ENCODE measurements at regions not wholly inside any gene's neighbourhood (a gene's known extent, or its start where the extent isn't known, plus 50 kb on each side); places are given as distances from the start of the nearest gene placed in this dataset.
A peak's percentile ranks its signal among the peaks of the same experiment; 100 is the strongest.
"Not testable (repeated sequence)": the region's sequence is repeated elsewhere in the genome, so short reads cannot be mapped to it uniquely, and the experiment has no call there.

GRCh38 chr1:121443001-121443540 is 258.3 kb downstream of the SRGAP2C start:
- DNase-seq (ENCODE audit: low spot score) = no peak

GRCh38 chr1:121444096-121444495 is 259.3 kb downstream of the SRGAP2C start:
- DNase-seq (ENCODE audit: low spot score) = no peak

- DNase-seq (ENCODE audit: low spot score) = no peak
Measured at GRCh38 chr1:121445679-121446078, 260.9 kb downstream of the SRGAP2C start.

DNA sequence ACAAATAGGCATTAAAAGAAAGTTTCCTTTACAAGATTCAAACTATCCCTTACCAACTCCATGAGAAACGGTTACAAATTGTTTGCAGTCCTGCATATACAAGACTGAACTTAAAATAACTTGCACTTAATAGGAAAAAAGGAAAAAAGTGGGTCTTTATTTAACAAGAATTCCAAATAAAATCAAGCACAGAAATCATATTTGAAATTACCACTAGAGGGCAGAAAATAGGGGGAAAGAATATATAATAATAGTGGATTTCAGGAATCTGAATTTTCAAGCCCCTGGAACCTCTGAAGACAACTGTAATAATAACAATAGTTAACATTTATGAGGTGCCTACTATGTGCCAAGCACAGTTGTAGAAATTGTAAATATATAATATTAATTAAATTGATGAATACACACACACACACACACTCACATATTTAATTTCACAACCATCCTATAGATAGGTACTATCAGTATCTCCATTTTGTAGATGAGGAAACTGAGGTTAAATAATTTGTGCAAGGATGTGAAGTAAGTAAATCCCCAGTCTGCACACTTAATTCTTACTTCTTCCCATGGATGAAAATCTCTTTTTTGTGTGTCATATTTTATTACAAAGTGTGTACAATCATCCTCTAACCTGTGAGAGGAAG is 262.6 kb downstream of the SRGAP2C start:
- DNase-seq (ENCODE audit: low spot score) = not testable (repeated sequence)

DNA sequence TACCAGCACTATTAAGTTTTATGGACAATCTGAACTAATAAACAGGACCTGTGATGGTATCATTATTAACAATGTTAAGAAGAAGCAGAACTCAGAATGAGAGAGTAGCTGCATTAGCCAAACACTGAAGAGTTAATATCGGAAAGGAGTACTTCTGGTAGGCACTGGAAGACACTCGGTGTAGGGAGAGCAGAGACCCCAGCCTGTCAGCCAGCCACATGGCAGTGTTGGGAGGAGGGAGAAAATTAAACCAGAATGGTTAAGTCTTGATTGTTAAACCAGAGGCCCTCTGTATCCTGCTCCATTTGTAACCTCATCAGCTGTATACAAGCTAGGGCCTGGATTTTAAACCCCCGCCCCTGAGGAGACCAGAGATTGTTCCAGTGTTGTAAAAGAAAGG is 263.3 kb downstream of the SRGAP2C start:
- DNase-seq (ENCODE audit: low spot score) = not testable (repeated sequence)

- DNase-seq (ENCODE audit: low spot score) = no peak
Measured at GRCh38 chr1:121448851-121449250, 264.1 kb downstream of the SRGAP2C start.

- no peak for DNase-seq (ENCODE audit: low spot score)
Measured at GRCh38 chr1:121452484-121452883, 267.7 kb downstream of the SRGAP2C start.

- no peak for DNase-seq (ENCODE audit: low spot score)
Measured at GRCh38 chr1:121458291-121459048, 273.7 kb downstream of the SRGAP2C start.

DNA sequence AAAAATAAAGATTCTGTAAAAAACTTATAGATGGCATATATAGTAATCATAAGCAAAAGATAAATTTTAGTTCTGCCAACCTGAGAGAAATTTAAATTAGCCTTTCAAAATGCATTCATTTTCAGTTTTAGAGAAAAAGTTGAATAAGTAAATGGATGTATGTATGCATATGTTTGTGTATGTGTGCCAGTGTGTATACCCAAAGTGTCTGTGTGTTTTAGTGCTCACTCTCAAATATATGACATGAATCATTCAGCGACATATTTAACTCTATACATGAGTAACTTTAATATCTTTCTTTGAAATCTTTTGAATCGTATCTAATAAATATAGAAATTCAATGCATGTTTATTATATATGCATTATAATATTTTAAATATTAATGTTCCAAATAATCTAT is 274.5 kb downstream of the SRGAP2C start:
- no peak for DNase-seq (ENCODE audit: low spot score)

DNA sequence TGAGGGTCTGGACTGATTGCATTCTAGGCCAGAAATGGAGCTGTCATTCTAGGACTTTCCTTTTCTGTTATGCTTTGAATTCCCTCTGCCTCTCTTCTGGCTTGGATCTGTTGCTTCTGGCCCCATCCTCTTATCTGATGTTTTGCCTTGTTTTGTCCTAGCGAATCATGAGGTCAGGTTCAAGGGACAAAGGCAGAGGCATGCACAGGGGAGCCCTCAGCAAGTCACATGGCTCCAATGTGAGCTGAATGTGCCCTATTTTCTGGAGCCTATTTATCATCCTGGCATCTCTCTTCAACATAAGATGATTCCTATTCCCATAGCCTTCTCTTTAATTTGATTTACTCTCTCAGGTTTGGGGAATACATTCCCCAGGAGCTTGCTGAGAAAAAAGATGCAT is 284.6 kb downstream of the SRGAP2C start:
- DNase-seq (ENCODE audit: low spot score) = not testable (repeated sequence)

- not testable (repeated sequence) for DNase-seq (ENCODE audit: low spot score)
Measured at GRCh38 chr1:121470401-121470800, 285.6 kb downstream of the SRGAP2C start.

GRCh38 chr1:121471523-121471922 is 286.7 kb downstream of the SRGAP2C start:
- DNase-seq (ENCODE audit: low spot score) = no peak

DNA sequence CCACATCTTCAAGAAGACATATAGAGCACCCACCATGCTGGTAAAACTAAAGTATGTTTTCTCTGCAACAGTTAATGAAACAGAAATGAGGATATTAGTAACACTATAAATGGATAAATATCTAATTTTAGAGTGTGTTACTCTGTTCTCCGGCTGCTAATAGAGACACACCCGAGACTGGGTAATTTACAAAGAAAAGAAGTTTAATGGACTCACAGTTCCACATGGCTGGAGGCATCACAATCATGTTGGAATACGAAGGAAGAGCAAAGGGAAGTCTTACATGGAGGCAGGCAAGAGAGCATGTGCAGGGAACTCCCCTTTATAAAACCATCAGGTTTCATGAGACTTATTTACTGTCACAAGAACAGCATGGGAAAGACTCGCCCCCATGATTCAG is 287.2 kb downstream of the SRGAP2C start:
- no peak for DNase-seq (ENCODE audit: low spot score)

GRCh38 chr1:121483234-121483633 is 298.5 kb downstream of the SRGAP2C start:
- no peak for DNase-seq (ENCODE audit: low spot score)

- peak; percentile 70 for DNase-seq (ENCODE audit: low spot score)
Measured at GRCh38 chr1:121483961-121484424, 299.2 kb downstream of the SRGAP2C start.

DNA sequence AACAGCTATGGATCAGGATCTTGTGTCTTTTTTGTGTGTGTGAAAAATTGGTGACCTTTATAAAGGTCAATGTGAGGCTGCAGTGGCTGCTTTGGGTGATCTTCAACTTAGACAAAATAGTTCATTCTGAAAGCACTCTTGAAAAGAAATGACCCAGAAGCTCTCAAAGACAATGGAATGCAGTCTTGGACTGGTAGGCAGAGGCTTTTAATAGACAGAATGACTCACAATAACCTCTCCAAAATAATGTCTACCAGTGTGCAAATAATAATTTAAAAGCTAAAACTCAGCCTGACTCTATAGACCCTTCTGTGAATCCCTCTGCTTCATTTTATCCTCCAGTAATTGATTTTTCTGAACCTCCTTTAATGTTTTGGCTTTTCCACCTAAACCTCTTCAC is 310.0 kb downstream of the SRGAP2C start:
- not testable (repeated sequence) for DNase-seq (ENCODE audit: low spot score)

GRCh38 chr1:121511455-121511854 is 326.7 kb downstream of the SRGAP2C start:
- not testable (repeated sequence) for DNase-seq (ENCODE audit: low spot score)

DNA sequence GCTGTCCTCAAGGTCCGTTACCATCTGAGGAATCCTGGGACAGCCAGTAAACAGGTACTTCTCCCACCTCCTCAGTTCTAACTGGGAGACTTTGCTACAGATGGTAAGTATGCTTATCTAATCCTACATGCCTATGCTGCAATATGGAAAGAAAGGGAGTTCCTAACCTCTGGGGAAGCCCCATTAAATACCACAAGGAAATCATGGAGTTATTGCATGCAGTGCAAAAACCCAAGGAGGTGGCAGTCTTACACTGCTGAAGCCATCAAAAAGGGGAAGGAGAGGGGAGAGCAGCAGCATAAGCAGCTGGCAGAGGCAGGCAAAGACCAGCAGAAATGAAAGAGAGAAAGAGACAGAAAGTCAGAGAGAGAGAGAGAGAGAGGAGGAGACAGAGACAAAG is 327.1 kb downstream of the SRGAP2C start:
- DNase-seq (ENCODE audit: low spot score) = not testable (repeated sequence)

- DNase-seq (ENCODE audit: low spot score) = no peak
Measured at GRCh38 chr1:121515235-121515634, 330.5 kb downstream of the SRGAP2C start.

- DNase-seq (ENCODE audit: low spot score) = no peak
Measured at GRCh38 chr1:121516234-121516967, 331.6 kb downstream of the SRGAP2C start.

DNA sequence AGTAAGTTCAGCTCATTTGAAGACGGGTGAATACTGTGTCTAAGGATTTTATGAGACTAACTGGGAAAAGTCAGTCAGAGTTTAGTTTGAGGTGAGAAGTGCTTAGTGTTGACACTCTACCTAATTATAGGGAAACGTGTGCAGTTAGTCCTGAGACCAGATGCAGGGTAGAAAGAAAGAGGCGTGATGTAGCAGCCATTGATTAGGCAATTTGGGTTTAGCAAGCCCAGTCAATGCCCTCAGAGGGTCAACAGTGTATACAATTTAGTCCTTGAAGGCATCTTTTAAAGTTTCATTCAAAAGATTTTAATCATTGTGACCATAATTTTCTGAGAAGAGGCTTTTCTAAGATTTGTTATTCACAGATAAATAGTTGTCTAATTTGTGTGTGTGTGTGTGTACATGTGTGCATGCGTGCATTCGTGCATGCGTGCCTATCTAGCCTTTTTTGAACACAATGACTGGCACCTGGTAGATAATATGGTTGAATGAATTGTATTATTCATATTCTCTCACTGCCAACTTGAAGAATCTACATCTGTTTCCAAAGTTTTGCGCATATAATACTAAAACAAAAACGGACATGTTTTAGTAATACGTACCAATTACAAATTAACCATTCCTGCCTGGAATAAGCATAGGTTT is 332.9 kb downstream of the SRGAP2C start:
- no peak for DNase-seq (ENCODE audit: low spot score)

DNA sequence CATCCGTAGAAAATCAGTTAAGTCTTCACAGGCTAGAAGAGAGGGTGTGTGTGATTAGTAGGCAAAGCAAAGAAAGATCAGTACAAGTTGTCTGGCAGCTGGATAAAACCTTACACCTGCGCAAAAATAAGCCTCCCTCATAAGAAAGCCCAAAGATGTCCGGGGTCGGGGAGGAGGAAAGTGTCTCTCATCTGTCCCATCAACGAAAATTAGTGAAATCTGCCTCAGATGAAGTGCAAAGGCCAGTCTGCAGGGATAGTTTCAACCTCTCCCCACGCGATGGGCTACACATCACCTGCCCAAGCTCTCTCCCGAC is 333.9 kb downstream of the SRGAP2C start:
- no peak for DNase-seq (ENCODE audit: low spot score)

Data from AG20443 (cell line).